DMS53 (cell line): ENCODE measurements at regions not wholly inside any gene's neighbourhood (a gene's known extent, or its start where the extent isn't known, plus 50 kb on each side); places are given as distances from the start of the nearest gene placed in this dataset.

Experiments
- DNase-seq: peaks from one replicate; lab custom pipeline; 2025; lab: John Stamatoyannopoulos, UW

GRCh38 chr4:154032914-154033313 lies 244.0 kb upstream of the SFRP2 start:
- no peak for DNase-seq

GRCh38 chr4:154030746-154031145 lies 241.9 kb upstream of the SFRP2 start:
- DNase-seq = no peak

GRCh38 chr4:154030152-154030551 lies 241.3 kb upstream of the SFRP2 start:
- no peak for DNase-seq

GRCh38 chr4:154029171-154029570 lies 240.3 kb upstream of the SFRP2 start:
- DNase-seq = no peak

- no peak for DNase-seq
Observed at GRCh38 chr4:154025110-154025509, 236.2 kb upstream of the SFRP2 start.

- DNase-seq = peak; percentile 31
Observed at GRCh38 chr4:154024097-154024694, 235.3 kb upstream of the SFRP2 start.

- DNase-seq = peak; percentile 3
Observed at GRCh38 chr4:154023671-154024070, 234.8 kb upstream of the SFRP2 start.

- no peak for DNase-seq
Observed at GRCh38 chr4:154019811-154020210, 230.9 kb upstream of the SFRP2 start.

GRCh38 chr4:154018659-154019058 lies 229.8 kb upstream of the SFRP2 start:
- DNase-seq = no peak

- DNase-seq = no peak
Observed at GRCh38 chr4:154015578-154015977, 226.7 kb upstream of the SFRP2 start.

- DNase-seq = no peak
Observed at GRCh38 chr4:154014407-154015321, 225.8 kb upstream of the SFRP2 start.

GRCh38 chr4:154013576-154013975 lies 224.7 kb upstream of the SFRP2 start:
- DNase-seq = no peak

GRCh38 chr4:154010371-154010770 lies 221.5 kb upstream of the SFRP2 start:
- no peak for DNase-seq

- no peak for DNase-seq
Observed at GRCh38 chr4:154009788-154010187, 220.9 kb upstream of the SFRP2 start.

- no peak for DNase-seq
Observed at GRCh38 chr4:154009191-154009590, 220.3 kb upstream of the SFRP2 start.

GRCh38 chr4:154005171-154005520 lies 216.3 kb upstream of the SFRP2 start:
- no peak for DNase-seq

- DNase-seq = no peak
Observed at GRCh38 chr4:154004507-154005170, 215.8 kb upstream of the SFRP2 start.

GRCh38 chr4:154004016-154004415 lies 215.1 kb upstream of the SFRP2 start:
- no peak for DNase-seq

GRCh38 chr4:154003378-154003777 lies 214.5 kb upstream of the SFRP2 start:
- DNase-seq = no peak

- DNase-seq = no peak
Observed at GRCh38 chr4:154001193-154001592, 212.3 kb upstream of the SFRP2 start.

GRCh38 chr4:153997516-153997915 lies 208.6 kb upstream of the SFRP2 start:
- DNase-seq = no peak

GRCh38 chr4:153989505-153989904 lies 200.6 kb upstream of the SFRP2 start:
- no peak for DNase-seq
